ENCODE measurements at regions not wholly inside any gene's neighbourhood (a gene's known extent, or its start where the extent isn't known, plus 50 kb on each side); places are given as distances from the start of the nearest gene placed in this dataset.

GRCh38 chr2:185014076-185014475, 415.7 kb downstream of the ZNF804A start:
- no peak for TF ChIP-seq CTCF (IDR thresholded peaks at IDR 0.05)
- no peak for TF ChIP-seq POLR2AphosphoS5 (IDR thresholded peaks at IDR 0.05)
- no peak for TF ChIP-seq POLR2A (IDR thresholded peaks at IDR 0.05)
- no peak for TF ChIP-seq EP300 (IDR thresholded peaks at IDR 0.05)

Data from stomach (tissue), 4 donors.